OCI-LY3 (cell line): ENCODE measurements at regions not wholly inside any gene's neighbourhood (a gene's known extent, or its start where the extent isn't known, plus 50 kb on each side); places are given as distances from the start of the nearest gene placed in this dataset.

Source experiments
- EZH2phosphoT487 ChIP-seq: fragments of 200-600 bp; shearing (Covaris generic); IDR thresholded peaks from 2 replicates; pipeline ENCODE4 v1.6.1; 2018; ENCODE audit warnings: antibody characterized with exemption, mixed run types, low read depth
- TF ChIP-seq, protein P1 (sequence below): fragments of 200-600, 300-600 bp; sonication (generic); IDR thresholded peaks from 2 replicates; pipeline ENCODE4 v1.5.1; 2014; ENCODE audit warnings: antibody characterized with exemption, low read length, low read depth

DNA sequence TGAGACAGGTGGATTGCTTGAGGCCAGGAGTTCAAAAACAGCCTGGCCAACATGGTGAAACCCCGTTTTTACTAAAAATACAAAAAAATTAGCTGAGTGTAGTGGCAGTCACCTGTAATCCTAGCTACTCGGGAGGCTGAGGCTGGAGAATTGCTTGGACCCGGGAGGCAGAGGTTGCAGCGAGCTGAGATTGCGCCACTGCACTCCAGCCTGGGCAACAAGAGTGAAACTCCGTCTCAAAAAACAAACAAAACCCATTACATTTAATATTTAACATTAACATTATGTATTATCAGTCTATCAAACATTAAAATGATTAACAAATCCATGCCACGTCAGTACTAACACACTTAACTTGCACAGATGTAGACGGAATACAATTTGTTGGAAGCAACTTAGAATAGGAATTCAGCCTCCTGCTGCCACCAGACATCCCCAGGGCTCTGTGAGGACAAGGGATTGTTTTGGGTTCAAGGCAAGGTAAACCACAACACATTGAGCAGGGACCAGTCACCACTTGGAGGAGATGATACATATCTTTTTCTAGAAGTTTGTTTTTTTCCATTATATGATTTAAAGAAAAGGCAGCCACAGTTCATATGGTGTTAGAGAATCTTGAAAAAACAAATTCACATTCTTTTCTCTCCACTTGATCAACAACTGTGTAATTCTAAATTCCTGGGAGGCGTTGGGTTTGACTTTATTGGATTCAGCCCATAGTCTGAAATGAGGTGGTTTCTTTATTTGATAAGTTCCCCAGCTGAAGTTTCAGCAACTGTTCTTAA is 104.1 kb upstream of the BASP1 start:
- TF ChIP-seq, protein P1, sequence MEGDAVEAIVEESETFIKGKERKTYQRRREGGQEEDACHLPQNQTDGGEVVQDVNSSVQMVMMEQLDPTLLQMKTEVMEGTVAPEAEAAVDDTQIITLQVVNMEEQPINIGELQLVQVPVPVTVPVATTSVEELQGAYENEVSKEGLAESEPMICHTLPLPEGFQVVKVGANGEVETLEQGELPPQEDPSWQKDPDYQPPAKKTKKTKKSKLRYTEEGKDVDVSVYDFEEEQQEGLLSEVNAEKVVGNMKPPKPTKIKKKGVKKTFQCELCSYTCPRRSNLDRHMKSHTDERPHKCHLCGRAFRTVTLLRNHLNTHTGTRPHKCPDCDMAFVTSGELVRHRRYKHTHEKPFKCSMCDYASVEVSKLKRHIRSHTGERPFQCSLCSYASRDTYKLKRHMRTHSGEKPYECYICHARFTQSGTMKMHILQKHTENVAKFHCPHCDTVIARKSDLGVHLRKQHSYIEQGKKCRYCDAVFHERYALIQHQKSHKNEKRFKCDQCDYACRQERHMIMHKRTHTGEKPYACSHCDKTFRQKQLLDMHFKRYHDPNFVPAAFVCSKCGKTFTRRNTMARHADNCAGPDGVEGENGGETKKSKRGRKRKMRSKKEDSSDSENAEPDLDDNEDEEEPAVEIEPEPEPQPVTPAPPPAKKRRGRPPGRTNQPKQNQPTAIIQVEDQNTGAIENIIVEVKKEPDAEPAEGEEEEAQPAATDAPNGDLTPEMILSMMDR = no peak
- no peak for TF ChIP-seq EZH2phosphoT487
